ENCODE measurements at regions not wholly inside any gene's neighbourhood (a gene's known extent, or its start where the extent isn't known, plus 50 kb on each side); places are given as distances from the start of the nearest gene placed in this dataset.

- TF ChIP-seq, protein P1, sequence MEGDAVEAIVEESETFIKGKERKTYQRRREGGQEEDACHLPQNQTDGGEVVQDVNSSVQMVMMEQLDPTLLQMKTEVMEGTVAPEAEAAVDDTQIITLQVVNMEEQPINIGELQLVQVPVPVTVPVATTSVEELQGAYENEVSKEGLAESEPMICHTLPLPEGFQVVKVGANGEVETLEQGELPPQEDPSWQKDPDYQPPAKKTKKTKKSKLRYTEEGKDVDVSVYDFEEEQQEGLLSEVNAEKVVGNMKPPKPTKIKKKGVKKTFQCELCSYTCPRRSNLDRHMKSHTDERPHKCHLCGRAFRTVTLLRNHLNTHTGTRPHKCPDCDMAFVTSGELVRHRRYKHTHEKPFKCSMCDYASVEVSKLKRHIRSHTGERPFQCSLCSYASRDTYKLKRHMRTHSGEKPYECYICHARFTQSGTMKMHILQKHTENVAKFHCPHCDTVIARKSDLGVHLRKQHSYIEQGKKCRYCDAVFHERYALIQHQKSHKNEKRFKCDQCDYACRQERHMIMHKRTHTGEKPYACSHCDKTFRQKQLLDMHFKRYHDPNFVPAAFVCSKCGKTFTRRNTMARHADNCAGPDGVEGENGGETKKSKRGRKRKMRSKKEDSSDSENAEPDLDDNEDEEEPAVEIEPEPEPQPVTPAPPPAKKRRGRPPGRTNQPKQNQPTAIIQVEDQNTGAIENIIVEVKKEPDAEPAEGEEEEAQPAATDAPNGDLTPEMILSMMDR (IDR thresholded peaks at IDR 0.05): no peak
- TF ChIP-seq POLR2AphosphoS5 (IDR thresholded peaks at IDR 0.05) (no peak), POLR2A (IDR thresholded peaks at IDR 0.05) (no peak), EP300 (IDR thresholded peaks at IDR 0.05) (no peak)
Observed at GRCh38 chr2:506866-507265, 170.3 kb downstream of the TMEM18 start.

Data from sigmoid colon (tissue), 4 donors.